ENCODE measurements at regions not wholly inside any gene's neighbourhood (a gene's known extent, or its start where the extent isn't known, plus 50 kb on each side); places are given as distances from the start of the nearest gene placed in this dataset.

GRCh38 chr7:156590212-156590611, 50.4 kb upstream of the RNF32 start:
- no peak for DNase-seq (ENCODE audit: low read depth, low spot score)
- H3K4me3 ChIP-seq (ENCODE audit: low read depth, low read length): no peak overlapping the region
- TF ChIP-seq, protein P1, sequence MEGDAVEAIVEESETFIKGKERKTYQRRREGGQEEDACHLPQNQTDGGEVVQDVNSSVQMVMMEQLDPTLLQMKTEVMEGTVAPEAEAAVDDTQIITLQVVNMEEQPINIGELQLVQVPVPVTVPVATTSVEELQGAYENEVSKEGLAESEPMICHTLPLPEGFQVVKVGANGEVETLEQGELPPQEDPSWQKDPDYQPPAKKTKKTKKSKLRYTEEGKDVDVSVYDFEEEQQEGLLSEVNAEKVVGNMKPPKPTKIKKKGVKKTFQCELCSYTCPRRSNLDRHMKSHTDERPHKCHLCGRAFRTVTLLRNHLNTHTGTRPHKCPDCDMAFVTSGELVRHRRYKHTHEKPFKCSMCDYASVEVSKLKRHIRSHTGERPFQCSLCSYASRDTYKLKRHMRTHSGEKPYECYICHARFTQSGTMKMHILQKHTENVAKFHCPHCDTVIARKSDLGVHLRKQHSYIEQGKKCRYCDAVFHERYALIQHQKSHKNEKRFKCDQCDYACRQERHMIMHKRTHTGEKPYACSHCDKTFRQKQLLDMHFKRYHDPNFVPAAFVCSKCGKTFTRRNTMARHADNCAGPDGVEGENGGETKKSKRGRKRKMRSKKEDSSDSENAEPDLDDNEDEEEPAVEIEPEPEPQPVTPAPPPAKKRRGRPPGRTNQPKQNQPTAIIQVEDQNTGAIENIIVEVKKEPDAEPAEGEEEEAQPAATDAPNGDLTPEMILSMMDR (IDR thresholded peaks at IDR 0.05; ENCODE audit: low read depth, low read length): no peak
- in situ Hi-C loops (cut with HindIII; ENCODE audit: low sequenced_read_pairs): no loop called here

GRCh38 chr7:156589808-156590207, 50.8 kb upstream of the RNF32 start:
- no peak overlapping the region for H3K4me3 ChIP-seq (ENCODE audit: low read depth, low read length)
- in situ Hi-C loops (cut with HindIII; ENCODE audit: low sequenced_read_pairs): no loop called here
- no peak for DNase-seq (ENCODE audit: low read depth, low spot score)
- TF ChIP-seq, protein P1 (IDR thresholded peaks at IDR 0.05; ENCODE audit: low read depth, low read length): no peak

DNA sequence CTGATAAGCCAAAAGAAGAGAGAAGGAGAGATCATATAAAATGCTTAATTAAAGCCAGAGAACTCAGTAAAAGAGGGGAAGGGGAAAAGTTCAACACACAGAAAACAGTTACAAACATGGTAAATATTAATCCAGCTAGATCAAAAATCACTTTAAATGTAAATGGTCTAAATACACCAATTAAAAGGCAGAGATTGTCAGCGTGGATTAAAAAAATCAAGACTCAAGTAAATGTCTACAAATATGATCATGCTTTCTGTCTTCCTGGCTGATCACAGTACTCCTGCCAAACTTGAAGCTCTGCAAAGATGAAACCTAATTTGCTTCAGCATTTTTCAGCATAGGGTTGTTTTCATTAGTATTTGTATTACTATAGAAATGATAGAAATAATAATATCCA, 54.6 kb upstream of the RNF32 start:
- no peak overlapping the region for H3K4me3 ChIP-seq (ENCODE audit: low read depth, low read length)
- TF ChIP-seq, protein P1 (IDR thresholded peaks at IDR 0.05; ENCODE audit: low read depth, low read length): no peak
- no peak for DNase-seq (ENCODE audit: low read depth, low spot score)
- in situ Hi-C loops (cut with HindIII; ENCODE audit: low sequenced_read_pairs): no loop called here

- no peak overlapping the region for H3K4me3 ChIP-seq (ENCODE audit: low read depth, low read length)
- in situ Hi-C loops (cut with HindIII; ENCODE audit: low sequenced_read_pairs): no loop called here
- TF ChIP-seq, protein P1 (IDR thresholded peaks at IDR 0.05; ENCODE audit: low read depth, low read length): no peak
- no peak for DNase-seq (ENCODE audit: low read depth, low spot score)
These were observed 55.4 kb upstream of the RNF32 start for GRCh38 chr7:156585025-156585648.

DNA sequence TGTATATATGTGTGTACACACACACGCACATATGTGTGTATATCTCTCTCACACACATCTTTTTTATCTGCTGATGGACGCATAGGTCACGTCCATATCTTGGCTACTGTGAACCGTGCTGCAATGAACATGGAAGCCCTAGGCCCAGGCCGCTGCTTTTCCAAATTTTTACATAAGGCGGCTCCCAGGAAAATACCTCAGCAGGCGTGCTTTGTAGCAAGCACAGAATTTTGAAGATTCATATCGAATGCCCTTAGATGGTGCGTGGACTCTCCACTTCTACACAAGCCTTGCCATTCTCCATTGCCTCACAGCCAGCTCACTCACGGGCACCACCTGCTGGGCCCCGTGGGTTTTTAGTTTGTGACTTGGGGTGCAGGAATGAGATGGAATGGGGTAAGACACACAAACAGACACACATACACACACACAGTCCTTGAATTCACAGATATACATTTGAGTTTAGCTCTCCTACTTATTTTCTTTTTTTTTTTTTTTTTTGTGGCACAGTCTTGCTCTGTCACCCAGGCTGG, 57.9 kb upstream of the RNF32 start:
- in situ Hi-C loops (cut with HindIII; ENCODE audit: low sequenced_read_pairs): no loop called here
- TF ChIP-seq, protein P1 (IDR thresholded peaks at IDR 0.05; ENCODE audit: low read depth, low read length): no peak
- no peak overlapping the region for H3K4me3 ChIP-seq (ENCODE audit: low read depth, low read length)
- DNase-seq (ENCODE audit: low read depth, low spot score): no peak

GRCh38 chr7:156580036-156580435, 60.5 kb upstream of the RNF32 start:
- TF ChIP-seq, protein P1 (IDR thresholded peaks at IDR 0.05; ENCODE audit: low read depth, low read length): no peak
- no peak for DNase-seq (ENCODE audit: low read depth, low spot score)
- no peak overlapping the region for H3K4me3 ChIP-seq (ENCODE audit: low read depth, low read length)
- in situ Hi-C loops (cut with HindIII; ENCODE audit: low sequenced_read_pairs): no loop called here
